Thyroid gland (tissue), 4 donors: ENCODE measurements at regions not wholly inside any gene's neighbourhood (a gene's known extent, or its start where the extent isn't known, plus 50 kb on each side); places are given as distances from the start of the nearest gene placed in this dataset.

Experiments
- CTCF ChIP-seq, 6 experiments: fragments of 200-600 bp in 3 of 6; fragments of 450-650 bp in 3 of 6; sonication (generic) in 3 of 6; IDR thresholded peaks; one replicate each; pipeline ENCODE4 v1.5.1; 2016 to 2019; ENCODE audit warnings: antibody characterized with exemption in 6 of 6, mild to moderate bottlenecking in 2 of 6, inconsistent platforms in 1 of 6, moderate library complexity in 1 of 6
- POLR2A ChIP-seq, 2 donors: fragments of 450-650 bp; IDR thresholded peaks; one replicate each; pipeline ENCODE4 v1.6.1; 2017; ENCODE audit warnings: antibody characterized with exemption in 2 of 2, mild to moderate bottlenecking in 2 of 2, moderate library complexity in 1 of 2

- TF ChIP-seq CTCF (IDR thresholded peaks at IDR 0.05) = no peak
- TF ChIP-seq POLR2A (IDR thresholded peaks at IDR 0.05) = no peak
Observed at GRCh38 chr4:170229006-170229405, 139.2 kb upstream of the AADAT start.
